NCI-H345 (cell line): ENCODE measurements at regions not wholly inside any gene's neighbourhood (a gene's known extent, or its start where the extent isn't known, plus 50 kb on each side); places are given as distances from the start of the nearest gene placed in this dataset.
"Not testable (repeated sequence)": the region's sequence is repeated elsewhere in the genome, so short reads cannot be mapped to it uniquely, and the experiment has no call there.

ENCODE experiments used
- DNase-seq: peaks from one replicate; lab custom pipeline; 2025; lab: John Stamatoyannopoulos, UW

DNA sequence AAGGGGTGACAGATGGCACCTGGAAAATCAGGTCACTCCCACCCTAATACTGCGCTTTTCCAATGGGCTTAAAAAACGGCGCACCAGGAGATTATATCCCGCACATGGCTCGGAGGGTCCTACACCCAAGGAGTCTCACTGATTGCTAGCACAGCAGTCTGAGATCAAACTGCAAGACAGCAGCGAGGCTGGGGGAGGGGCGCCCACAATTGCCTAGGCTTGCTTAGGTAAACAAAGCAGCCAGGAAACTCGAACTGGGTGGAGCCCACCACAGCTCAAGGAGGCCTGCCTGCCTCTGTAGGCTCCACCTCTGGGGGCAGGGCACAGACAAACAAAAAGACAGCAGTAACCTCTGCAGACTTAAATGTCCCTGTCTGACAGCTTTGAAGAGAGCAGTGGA is 205.7 kb upstream of the HTR1E start:
- DNase-seq, result not testable (repeated sequence)

DNA sequence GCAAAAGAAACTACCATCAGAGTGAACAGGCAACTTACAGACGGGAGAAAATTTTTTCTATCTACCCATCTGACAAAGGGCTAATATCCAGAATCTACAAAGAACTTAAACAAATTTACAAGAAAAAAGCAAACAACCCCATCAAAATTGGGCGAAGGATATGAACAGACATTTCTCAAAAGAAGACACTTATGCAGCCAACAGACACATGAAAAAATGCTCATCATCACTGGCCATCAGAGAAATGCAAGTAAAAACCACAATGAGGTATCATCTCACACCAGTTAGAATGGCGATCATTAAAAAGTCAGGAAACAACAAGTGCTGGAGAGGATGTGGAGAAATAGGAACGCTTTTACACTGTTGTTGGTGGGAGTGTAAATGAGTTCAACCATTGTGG is 206.6 kb upstream of the HTR1E start:
- DNase-seq, result not testable (repeated sequence)

DNA sequence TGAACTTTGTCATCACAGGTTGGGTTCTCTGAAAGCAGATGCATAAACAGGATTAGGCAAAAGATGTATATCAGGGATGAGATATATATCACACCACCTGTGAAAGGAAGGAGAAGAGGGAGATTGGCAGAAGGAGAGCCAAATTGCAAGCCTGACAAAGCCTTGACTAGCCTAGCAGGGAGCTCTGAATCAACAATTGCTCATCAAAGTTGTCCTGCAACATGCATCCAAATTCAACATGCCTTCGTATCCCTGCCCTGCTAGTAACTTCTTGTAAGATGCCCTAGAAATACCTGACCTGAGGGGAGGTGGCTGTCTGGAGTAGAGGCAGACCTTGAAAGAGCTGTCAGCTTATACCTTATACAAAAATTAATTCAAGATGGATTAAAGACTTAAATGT is 207.1 kb upstream of the HTR1E start:
- DNase-seq, result no peak

GRCh38 chr6:86728976-86729375 is 208.4 kb upstream of the HTR1E start:
- DNase-seq, result no peak

DNA sequence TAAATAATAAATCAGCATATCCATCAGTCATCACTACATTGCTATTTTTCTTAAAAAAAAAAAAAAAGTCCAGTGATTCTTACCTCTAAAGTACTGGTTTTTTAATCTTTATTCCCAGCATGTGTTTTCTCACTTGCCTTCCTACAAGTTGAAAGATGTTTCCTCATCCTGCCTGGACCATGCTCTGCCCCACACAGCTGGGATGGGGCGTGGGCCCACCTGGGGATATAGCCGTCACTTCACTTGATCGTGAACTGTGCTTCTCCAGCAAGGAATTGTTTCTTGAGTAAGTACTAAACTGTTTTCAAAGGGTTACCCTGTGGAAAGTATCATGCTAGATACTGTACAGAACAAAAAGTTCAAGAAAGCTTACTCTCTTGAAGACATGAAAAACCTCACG is 212.6 kb upstream of the HTR1E start:
- DNase-seq, result no peak

DNA sequence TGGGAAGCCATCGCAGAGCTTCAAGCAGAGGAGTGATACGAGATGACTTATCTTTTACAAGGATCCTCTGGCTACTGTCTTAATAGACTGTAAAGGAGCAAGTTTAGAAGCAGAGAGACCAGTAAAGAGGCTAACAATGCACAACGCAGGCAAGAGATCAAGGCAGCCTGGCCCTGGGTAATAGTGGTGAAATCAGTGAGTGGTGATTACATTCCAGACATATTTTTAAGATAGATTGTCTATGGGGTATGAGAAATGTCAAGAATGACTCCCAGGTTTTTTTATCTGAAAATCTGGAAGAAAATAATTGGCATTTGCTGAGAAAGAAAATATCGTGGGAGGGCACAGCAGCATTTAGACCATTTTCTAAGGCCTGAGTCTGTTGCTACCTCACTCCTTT is 213.6 kb upstream of the HTR1E start:
- no peak for DNase-seq

GRCh38 chr6:86723151-86723550 is 214.2 kb upstream of the HTR1E start:
- DNase-seq, result no peak

- no peak for DNase-seq
Measured at GRCh38 chr6:86722131-86722530, 215.2 kb upstream of the HTR1E start.

DNA sequence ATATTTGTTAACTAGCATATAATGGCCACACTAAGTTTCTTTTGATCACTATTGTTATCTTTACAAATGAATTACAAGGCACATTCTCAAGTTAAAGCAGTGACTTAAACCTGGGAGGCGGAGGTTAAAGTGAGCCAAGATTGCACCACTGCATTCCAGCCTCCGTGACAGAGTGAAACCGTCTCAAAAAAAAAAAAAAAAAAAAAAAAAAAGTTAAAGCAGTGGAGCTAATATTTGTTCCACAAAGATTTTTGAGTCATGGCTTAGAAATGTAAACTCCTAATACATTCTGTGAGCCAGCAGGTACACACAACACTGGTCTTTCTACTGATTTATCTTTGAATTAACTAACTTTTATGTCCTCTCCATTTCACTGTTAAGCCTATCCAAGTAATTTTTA is 221.7 kb upstream of the HTR1E start:
- DNase-seq, result no peak

- DNase-seq, result no peak
Measured at GRCh38 chr6:86712039-86712438, 225.3 kb upstream of the HTR1E start.

- no peak for DNase-seq
Measured at GRCh38 chr6:86707545-86708120, 229.7 kb upstream of the HTR1E start.

GRCh38 chr6:86706449-86706848 is 230.9 kb upstream of the HTR1E start:
- no peak for DNase-seq

- DNase-seq, result not testable (repeated sequence)
Measured at GRCh38 chr6:86701228-86701627, 236.1 kb upstream of the HTR1E start.

DNA sequence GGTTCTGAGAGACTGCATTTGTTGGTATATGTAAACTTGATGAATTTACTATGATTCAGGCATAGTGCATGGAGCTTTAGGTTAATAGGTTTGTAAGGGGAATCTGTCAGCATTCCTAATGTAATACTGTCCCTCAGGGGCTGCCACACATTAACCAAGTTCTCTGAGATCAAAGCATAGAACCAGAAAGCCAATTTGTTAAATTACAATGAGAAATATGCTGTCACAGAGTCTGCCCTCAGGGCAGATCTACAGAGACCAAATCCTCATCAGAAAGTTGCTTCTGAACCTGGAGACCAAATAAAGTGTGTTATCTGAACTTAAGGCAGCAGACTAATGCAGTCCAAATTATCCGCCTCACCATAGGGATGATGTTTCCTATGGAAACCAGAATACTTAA is 250.8 kb upstream of the HTR1E start:
- no peak for DNase-seq

GRCh38 chr6:86685230-86685797 is 252.0 kb upstream of the HTR1E start:
- no peak for DNase-seq

DNA sequence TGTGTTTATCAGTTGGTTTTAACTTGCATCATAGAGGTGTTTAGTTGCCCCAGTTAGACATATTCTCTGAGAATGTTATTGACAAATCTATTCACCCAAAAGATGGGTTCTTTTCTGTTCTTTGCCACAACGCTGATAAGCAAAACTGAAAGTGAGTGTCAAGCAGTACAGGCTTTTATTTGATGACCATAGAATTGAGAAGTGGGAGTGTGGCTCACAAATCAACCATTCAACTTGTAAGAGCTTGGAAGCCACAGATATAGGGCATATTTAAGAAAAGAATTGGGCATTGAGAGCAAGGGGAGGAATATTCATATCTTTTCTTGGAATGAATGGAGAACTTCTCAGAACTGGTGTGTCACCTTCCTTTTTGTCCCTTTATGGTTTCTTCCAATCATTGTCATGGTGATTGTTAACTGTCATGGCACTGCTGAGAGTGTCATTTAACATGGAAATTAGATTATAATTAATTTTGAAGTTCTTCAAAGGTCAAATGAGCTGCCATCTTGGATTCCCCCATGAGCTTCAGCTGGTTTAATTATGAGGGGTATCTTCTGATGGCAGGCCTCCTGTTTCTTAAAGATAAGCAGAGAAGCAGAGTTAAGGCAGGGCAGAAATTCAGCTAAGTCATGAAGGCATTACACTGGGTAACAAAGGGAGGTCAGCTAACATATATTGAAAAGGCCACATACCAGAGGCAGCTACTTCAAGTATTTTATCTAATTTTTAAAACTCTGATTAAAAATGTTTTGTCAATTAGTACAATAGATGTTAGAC is 254.0 kb upstream of the HTR1E start:
- DNase-seq, result no peak

DNA sequence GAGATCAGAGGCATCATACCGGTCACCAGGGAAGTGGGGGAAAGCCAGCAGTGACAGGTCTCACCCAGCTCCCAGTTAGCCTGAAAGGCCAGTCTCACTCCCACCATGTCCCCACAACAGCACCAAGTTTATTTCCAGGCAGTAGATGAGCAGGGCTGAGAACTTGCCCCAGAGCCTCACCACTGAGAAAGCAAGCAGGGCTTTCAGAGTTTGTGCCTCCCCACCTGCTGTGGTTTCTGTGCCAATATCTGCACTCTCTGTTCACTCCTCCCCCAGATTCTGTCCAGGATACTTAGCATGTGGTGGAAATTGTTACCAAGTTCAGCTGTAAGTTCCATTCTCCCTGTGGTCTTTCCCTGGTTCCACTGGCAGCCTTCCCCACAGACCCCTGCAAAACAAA is 255.0 kb upstream of the HTR1E start:
- no peak for DNase-seq

- DNase-seq, result not testable (repeated sequence)
Measured at GRCh38 chr6:86681140-86681539, 256.2 kb upstream of the HTR1E start.

GRCh38 chr6:86672125-86672524 is 265.2 kb upstream of the HTR1E start:
- not testable (repeated sequence) for DNase-seq

GRCh38 chr6:86657192-86657591 is 280.1 kb upstream of the HTR1E start:
- no peak for DNase-seq

DNA sequence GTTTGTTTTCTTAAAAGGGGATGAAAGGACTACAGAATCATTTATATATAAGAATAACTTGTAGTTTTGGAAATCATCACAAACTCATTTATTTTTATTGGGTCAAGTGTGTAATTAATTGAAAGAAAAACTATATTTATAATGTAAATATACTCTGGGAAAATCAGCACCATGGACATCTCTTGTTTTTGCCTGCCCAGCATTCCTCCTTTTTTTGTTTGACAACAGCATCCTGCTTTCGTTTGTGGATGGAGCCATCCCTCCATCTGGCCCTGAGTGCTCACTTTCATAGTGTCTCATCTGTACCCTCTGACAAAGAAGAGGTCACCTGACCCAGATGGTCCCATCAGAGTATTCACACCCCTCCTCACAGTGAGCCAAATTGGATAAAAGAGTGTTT is 308.2 kb upstream of the HTR1E start:
- DNase-seq, result no peak

DNA sequence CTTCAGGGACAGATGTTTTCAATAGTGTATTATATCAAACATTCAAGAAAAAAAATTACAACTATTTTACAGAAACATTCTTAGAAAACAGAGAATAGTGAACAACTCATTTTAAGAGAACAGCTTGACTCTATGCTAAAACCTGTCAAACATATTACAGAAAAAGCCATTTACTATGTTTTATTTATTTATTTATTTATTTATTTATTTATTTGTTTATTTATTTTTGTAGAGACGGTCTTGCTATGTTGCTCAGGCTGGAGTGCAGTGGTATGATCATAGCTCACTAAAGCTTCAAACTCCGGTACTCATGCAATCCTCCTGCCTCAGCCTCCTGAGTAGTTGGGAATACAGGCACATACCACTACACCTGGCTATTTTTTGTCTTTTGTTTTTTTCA is 317.9 kb upstream of the HTR1E start:
- no peak for DNase-seq

GRCh38 chr6:86615299-86615698 is 322.0 kb upstream of the HTR1E start:
- DNase-seq, result no peak
